GM23248 (cell line): ENCODE measurements at regions not wholly inside any gene's neighbourhood (a gene's known extent, or its start where the extent isn't known, plus 50 kb on each side); places are given as distances from the start of the nearest gene placed in this dataset.

ENCODE experiments used
- EZH2 ChIP-seq: fragments of 200-600 bp; sonication (generic); IDR thresholded peaks from 2 replicates; pipeline ENCODE4 v1.6.1; 2018; ENCODE audit warnings: antibody characterized with exemption, mild to moderate bottlenecking; ENCODE audit not compliant: insufficient read depth, poor library complexity, severe bottlenecking
- EZH2phosphoT487 ChIP-seq: fragments of 200-600 bp; sonication (generic); IDR thresholded peaks from 2 replicates; pipeline ENCODE4 v1.6.1; 2018; ENCODE audit warnings: antibody characterized with exemption, moderate library complexity, mild to moderate bottlenecking, low read depth; ENCODE audit not compliant: insufficient read depth

GRCh38 chr2:239516954-239517305 is 116.1 kb upstream of the HDAC4 start:
- no peak for TF ChIP-seq EZH2
- TF ChIP-seq EZH2phosphoT487: no peak
